ENCODE measurements at regions not wholly inside any gene's neighbourhood (a gene's known extent, or its start where the extent isn't known, plus 50 kb on each side); places are given as distances from the start of the nearest gene placed in this dataset.

GRCh38 chr11:27898166-27898565 is 197.9 kb upstream of the BDNF start:
- H3K4me3 ChIP-seq, result no peak overlapping the region
- H3K9ac ChIP-seq (ENCODE audit: low read depth in 2 of 2, low read length in 2 of 2), result no peak overlapping the region
- H3K9me3 ChIP-seq, result no peaks in the 10 kb centered on the region
- no peaks in the 10 kb centered on the region for H3K4me1 ChIP-seq
- H3K36me3 ChIP-seq, result no peaks in the 10 kb centered on the region
- TF ChIP-seq CTCF (IDR thresholded peaks at IDR 0.05), result no peak
- DNase-seq, result no peak
- intact Hi-C loops (cut with DNase I), result no loop called here
- H3K27me3 ChIP-seq, result no peaks in the 10 kb centered on the region
- H3K27ac ChIP-seq, result no peak overlapping the region

DNA sequence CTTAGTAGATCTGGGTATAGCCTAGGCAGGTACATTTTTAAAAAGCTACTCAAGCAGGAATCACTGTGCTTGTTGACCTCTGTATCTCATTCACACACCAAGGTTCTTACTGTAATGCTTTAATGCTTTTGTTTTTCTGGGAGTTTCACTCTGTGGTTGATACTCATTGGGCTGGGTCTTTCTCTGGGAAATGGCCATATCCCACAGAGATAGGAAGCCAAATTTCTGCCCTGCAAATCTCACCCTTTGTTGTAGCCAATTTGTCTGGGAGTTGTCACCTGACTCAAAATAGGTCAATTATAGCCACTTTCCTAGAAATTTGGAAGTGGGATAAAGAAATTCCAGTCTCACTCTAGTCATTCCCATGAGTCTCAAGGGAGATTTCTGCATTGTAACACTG is 195.8 kb upstream of the BDNF start:
- Histone ChIP-seq H3K27me3 (no peaks in the 10 kb centered on the region), H3K27ac (no peak overlapping the region), H3K36me3 (no peaks in the 10 kb centered on the region), H3K9ac (ENCODE audit: low read depth in 2 of 2, low read length in 2 of 2) (no peak overlapping the region), H3K9me3 (no peaks in the 10 kb centered on the region), H3K4me3 (no peak overlapping the region), H3K4me1 (no peaks in the 10 kb centered on the region)
- no peak for TF ChIP-seq CTCF (IDR thresholded peaks at IDR 0.05)
- DNase-seq, result no peak
- intact Hi-C loops (cut with DNase I), result no loop called here

DNA sequence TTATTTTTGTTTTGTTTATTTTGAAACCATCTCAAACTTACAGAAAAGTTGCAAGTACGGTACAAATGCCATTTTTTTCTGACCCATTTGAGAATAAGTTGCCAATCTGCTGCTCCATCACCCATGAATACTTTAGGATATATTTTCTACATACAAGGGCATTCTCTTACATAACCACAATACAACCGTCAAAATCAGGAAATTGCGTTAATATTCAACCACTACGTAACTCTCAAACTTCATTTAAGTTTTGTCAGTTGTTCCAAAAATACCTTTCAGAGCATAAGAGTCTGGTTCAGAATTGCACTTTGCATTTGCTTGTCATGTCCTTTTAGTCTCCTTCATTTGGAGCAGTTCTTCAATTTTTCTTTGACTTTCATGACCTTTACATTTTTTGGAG is 194.3 kb upstream of the BDNF start:
- DNase-seq, result no peak
- no peaks in the 10 kb centered on the region for H3K4me1 ChIP-seq
- H3K27me3 ChIP-seq, result no peaks in the 10 kb centered on the region
- H3K9me3 ChIP-seq, result no peaks in the 10 kb centered on the region
- H3K9ac ChIP-seq (ENCODE audit: low read depth in 2 of 2, low read length in 2 of 2), result no peak overlapping the region
- H3K27ac ChIP-seq, result no peak overlapping the region
- TF ChIP-seq CTCF (IDR thresholded peaks at IDR 0.05), result no peak
- intact Hi-C loops (cut with DNase I), result no loop called here
- no peaks in the 10 kb centered on the region for H3K36me3 ChIP-seq
- no peak overlapping the region for H3K4me3 ChIP-seq

- no peaks in the 10 kb centered on the region for H3K27me3 ChIP-seq
- intact Hi-C loops (cut with DNase I), result no loop called here
- no peaks in the 10 kb centered on the region for H3K9me3 ChIP-seq
- H3K4me1 ChIP-seq, result no peaks in the 10 kb centered on the region
- H3K36me3 ChIP-seq, result no peaks in the 10 kb centered on the region
- TF ChIP-seq CTCF (IDR thresholded peaks at IDR 0.05), result no peak
- H3K27ac ChIP-seq, result no peak overlapping the region
- H3K4me3 ChIP-seq, result no peak overlapping the region
- no peak overlapping the region for H3K9ac ChIP-seq (ENCODE audit: low read depth in 2 of 2, low read length in 2 of 2)
- no peak for DNase-seq
Observed at GRCh38 chr11:27886857-27887256, 186.6 kb upstream of the BDNF start.

DNA sequence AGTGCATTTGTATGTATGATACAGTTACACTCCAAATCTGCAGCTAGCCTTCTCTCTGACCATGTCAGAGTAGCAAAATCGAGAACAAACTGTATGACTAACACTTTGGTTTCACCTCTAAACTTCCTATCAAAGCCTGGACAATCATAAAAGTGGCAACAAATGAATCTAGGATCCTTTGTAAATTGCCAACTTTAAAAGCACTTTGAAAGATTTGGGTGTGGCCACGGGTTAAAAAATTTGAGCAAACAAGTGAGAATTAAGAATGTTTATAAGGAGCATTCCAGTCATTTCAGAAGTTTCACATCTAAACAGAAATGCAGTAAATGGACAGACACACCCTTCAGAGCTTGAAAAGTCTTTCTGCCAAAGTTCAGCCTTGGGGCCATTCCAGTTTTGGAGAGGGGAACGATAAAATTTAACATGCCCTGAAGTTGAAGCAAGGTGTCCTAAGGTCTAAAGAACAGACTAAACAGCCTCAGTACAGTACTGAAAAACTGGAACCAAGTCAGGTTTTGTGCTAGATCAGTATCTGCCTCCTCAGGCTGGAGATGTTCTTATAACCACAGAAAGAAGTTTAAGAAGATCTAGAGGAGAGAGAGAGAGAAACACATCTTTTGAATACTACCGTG is 181.9 kb upstream of the BDNF start:
- TF ChIP-seq CTCF (IDR thresholded peaks at IDR 0.05), result no peak
- H3K4me3 ChIP-seq, result no peak overlapping the region
- DNase-seq, result no peak
- H3K27ac ChIP-seq, result no peak overlapping the region
- no peaks in the 10 kb centered on the region for H3K36me3 ChIP-seq
- H3K27me3 ChIP-seq, result no peaks in the 10 kb centered on the region
- H3K9me3 ChIP-seq, result no peaks in the 10 kb centered on the region
- intact Hi-C loops (cut with DNase I), result no loop called here
- H3K9ac ChIP-seq (ENCODE audit: low read depth in 2 of 2, low read length in 2 of 2), result no peak overlapping the region
- no peaks in the 10 kb centered on the region for H3K4me1 ChIP-seq
